SJSA1 (cell line): ENCODE measurements at regions not wholly inside any gene's neighbourhood (a gene's known extent, or its start where the extent isn't known, plus 50 kb on each side); places are given as distances from the start of the nearest gene placed in this dataset.
"Not testable (repeated sequence)": the region's sequence is repeated elsewhere in the genome, so short reads cannot be mapped to it uniquely, and the experiment has no call there.

Experiments
- DNase-seq, 2 experiments: peaks; one replicate each; pipeline ENCODE4 v3.0.0-alpha.2; 2015 to 2020; ENCODE audit warnings: low spot score in 2 of 2, low read depth in 1 of 2
- H3K27ac ChIP-seq: fragments of 250-450 bp; sonication (Bioruptor Pico); 2 replicates; pipeline ENCODE4 v1.5.1; 2020; ENCODE audit warnings: mild to moderate bottlenecking, moderate library complexity
- H3K27me3 ChIP-seq: fragments of 250-450 bp; sonication (Bioruptor Pico); replicated peaks from 2 replicates; pipeline ENCODE4 v1.5.1; 2020; ENCODE audit warnings: mild to moderate bottlenecking, moderate library complexity
- H3K36me3 ChIP-seq: fragments of 250-450 bp; sonication (Bioruptor Pico); 2 replicates; pipeline ENCODE4 v1.5.1; 2020; ENCODE audit warnings: mild to moderate bottlenecking
- H3K4me1 ChIP-seq: fragments of 250-450 bp; sonication (Bioruptor Pico); replicated peaks from 2 replicates; pipeline ENCODE4 v1.6.1; 2021; ENCODE audit warnings: mild to moderate bottlenecking
- H3K4me3 ChIP-seq: fragments of 250-450 bp; sonication (Bioruptor Pico); 2 replicates; pipeline ENCODE4 v1.5.1; 2020; ENCODE audit warnings: mild to moderate bottlenecking
- H3K9me3 ChIP-seq: fragments of 250-450 bp; sonication (Bioruptor Pico); replicated peaks from 2 replicates; pipeline ENCODE4 v1.5.1; 2020; ENCODE audit warnings: mild to moderate bottlenecking

- Histone ChIP-seq H3K9me3 (peaks cover 4% of the 10 kb centered on the region; the same call in 1 of the 2 replicates), H3K4me3 (no peak overlapping the region), H3K4me1 (no peaks in the 10 kb centered on the region), H3K27ac (no peak overlapping the region), H3K36me3 (no peaks in the 10 kb centered on the region), H3K27me3 (no peaks in the 10 kb centered on the region)
- DNase-seq = no peak
Measured at GRCh38 chr22:11628651-11629511, 3899.1 kb upstream of the OR11H1 start.

DNA sequence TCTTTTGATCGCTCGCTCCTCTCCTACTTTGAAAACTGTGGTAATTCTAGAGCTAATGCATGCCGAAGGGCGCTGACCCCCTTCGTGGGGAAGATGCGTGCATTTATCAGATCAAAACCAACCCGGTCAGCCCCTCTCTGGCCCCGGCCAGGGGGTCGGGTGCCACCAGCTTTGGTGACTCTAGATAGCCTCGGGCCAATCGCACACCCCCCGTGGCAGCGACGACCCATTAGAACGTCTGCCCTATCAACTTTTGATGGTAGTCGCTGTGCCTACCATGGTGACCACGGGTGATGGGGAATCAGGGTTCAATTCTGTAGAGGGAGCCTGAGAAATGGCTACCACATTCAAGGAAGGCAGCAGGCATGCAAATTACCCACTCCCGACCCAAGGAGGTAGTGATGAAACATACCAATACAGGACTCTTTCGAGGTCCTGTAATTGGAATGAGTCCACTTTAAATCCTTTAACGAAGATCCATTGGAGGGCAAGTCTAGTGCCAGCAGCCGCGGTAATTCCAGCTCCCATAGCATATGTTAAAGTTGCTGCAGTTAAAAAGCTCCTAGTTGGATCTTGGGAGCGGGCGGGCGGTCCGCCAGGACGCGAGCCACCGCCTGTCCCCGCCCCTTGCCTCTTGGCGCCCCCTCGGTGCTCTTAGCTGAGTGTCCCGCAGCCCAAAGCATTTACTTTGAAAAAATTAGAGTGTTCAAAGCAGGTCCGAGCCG, 3898.2 kb upstream of the OR11H1 start:
- Histone ChIP-seq H3K4me1 (no peaks in the 10 kb centered on the region), H3K36me3 (no peaks in the 10 kb centered on the region), H3K4me3 (no peak overlapping the region), H3K27ac (no peak overlapping the region), H3K9me3 (peaks cover 4% of the 10 kb centered on the region; the same call in 1 of the 2 replicates), H3K27me3 (no peaks in the 10 kb centered on the region)
- DNase-seq = no peak

DNA sequence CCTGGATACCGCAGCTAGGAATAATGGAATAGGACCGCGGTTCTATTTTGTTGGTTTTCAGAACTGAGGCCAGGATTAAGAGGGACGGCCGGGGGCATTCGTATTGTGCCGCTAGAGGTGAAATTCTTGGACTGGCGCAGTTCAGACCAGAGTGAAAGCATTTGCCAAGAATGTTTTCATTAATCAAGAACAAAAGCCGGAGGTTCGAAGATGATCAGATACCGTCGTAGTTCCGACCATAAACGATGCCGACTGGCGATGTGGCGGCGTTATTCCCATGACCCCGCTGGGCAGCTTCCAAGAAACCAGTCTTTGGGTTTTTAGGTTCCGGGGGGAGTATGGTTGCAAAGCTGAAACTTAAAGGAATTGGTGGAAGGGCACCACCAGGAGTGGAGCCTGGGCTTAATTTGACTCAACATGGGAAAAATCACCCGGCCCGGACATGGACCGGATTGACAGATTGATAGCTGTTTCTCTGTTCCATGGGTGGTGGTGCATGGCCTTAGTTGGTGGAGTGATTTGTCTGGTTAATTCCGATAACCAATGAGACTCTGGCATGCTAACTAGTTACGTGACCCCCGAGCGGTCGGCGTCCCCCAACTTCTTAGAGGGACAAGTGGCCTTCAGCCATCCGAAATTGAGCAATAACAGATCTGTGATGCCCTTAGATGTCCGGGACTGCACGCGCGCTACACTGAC, 3897.5 kb upstream of the OR11H1 start:
- not testable (repeated sequence) for H3K4me3 ChIP-seq, H3K36me3 ChIP-seq, H3K9me3 ChIP-seq, H3K27me3 ChIP-seq, DNase-seq, H3K4me1 ChIP-seq, H3K27ac ChIP-seq
